ENCODE measurements at regions not wholly inside any gene's neighbourhood (a gene's known extent, or its start where the extent isn't known, plus 50 kb on each side); places are given as distances from the start of the nearest gene placed in this dataset.
"Not testable (repeated sequence)": the region's sequence is repeated elsewhere in the genome, so short reads cannot be mapped to it uniquely, and the experiment has no call there.

- peak; percentile 3 for DNase-seq (ENCODE audit: low read depth)
These were observed 62.3 kb upstream of the HIVEP3 start for GRCh38 chr1:41980827-41981653.

DNA sequence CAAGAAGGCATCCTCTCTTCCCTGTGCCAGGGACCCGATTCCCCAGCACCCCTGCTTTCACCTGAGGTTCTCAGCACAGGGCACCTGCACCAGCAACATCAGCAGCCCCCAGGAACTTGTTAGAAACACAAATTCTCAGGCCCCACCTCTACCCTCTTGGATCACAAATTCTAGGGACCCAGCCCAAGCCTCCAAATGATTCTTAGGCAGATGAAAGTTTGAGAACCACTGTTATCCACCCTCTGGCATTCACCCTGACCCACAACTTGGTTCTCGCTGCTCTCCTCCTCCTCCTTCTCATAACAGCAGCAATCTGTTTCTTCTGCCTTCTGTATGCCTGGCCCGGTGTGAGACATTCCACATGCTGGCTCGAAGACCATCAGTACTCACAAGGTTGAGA is 60.3 kb upstream of the HIVEP3 start:
- DNase-seq (ENCODE audit: low read depth) = no peak

GRCh38 chr1:41977326-41977725 is 58.6 kb upstream of the HIVEP3 start:
- DNase-seq (ENCODE audit: low read depth) = no peak

DNA sequence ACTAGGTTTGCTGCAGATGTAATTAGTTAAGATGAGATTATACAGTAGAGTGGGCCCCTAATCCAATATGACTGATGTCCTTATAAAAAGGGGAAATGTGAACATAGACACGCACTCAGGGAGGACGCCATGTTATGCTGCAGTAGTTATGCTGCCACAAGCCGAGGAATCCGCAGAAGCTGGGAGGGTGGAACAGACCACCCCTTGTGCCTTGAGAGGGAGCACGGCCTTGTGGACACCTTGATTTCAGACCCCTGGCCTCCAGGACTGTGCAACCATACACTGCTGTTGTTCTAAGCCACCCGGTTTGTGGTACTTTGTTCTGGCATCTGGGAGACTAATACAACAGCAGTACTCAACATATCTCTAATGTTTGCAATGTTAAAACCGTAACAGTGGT is 57.9 kb upstream of the HIVEP3 start:
- DNase-seq (ENCODE audit: low read depth) = no peak

GRCh38 chr1:41975850-41976569 is 57.3 kb upstream of the HIVEP3 start:
- DNase-seq (ENCODE audit: low read depth) = no peak

DNA sequence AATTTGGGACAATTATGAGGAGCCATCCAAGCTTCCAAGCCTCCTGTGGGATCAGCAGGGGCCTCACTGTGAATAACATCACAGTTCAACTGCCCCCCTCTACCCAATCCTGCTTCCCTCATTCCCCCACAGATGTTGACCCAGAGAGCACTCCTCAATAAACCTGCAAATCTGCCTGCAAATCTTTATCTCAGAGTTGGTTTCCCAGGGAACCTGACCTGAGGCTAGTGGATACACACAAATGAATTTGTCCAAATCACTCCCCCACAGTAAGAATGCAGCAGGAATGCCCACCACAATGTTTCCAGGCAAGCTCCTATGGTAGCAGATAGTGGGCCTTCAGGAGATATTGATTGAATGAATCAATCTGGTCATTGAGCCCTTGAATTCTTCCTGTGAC is 56.4 kb upstream of the HIVEP3 start:
- DNase-seq (ENCODE audit: low read depth) = no peak

DNA sequence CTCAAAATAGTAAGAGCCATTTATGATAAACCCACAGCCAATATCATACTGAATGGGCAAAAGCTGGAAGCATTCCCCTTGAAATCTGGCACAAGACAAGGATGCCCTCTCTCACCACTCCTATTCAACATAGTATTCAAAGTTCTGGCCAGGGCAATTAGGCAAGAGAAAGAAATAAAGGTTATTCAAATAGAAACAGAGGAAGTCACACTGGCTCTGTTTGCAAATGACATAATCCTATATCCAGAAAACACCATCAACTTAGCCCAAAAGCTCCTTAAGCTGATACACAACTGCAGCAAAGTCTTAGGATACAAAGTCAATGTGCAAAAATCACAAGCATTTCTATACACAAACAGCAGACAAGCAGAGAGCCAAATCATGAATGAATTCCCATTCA is 49.8 kb upstream of the HIVEP3 start:
- DNase-seq (ENCODE audit: low read depth) = not testable (repeated sequence)
